H1 (cell line): ENCODE measurements at regions not wholly inside any gene's neighbourhood (a gene's known extent, or its start where the extent isn't known, plus 50 kb on each side); places are given as distances from the start of the nearest gene placed in this dataset.

Source experiments
- CTCF ChIA-PET: fragments of 300-600 bp; sonication (Branson Sonifier 250); formaldehyde crosslinking; loops from one replicate; lab custom pipeline; 2021; ENCODE audit not compliant: partially characterized antibody; lab: Charles Lee
- POLR2A ChIA-PET: fragments of 300-600 bp; sonication (Branson Sonifier 250); formaldehyde crosslinking; loops from one replicate; lab custom pipeline; 2021; ENCODE audit warnings: inconsistent platforms; ENCODE audit not compliant: partially characterized antibody; lab: Charles Lee
- DNase-seq, 2 experiments: peaks; one replicate each; pipeline versions ENCODE4 v3.0.0 to v3.0.0-alpha.2; 2010 to 2022; ENCODE audit warnings: low spot score in 2 of 2, low read depth in 1 of 2, mixed read lengths in 1 of 2
- FAIRE-seq: peaks from 2 replicates; lab custom pipeline; 2011; peaks lifted over from hg19 to GRCh38; lab: Jason Lieb, UNC
- H2AFZ ChIP-seq: 2 replicates; pipeline ENCODE4 v1.8.1; 2012; ENCODE audit warnings: low read length, inconsistent platforms
- H2AK5ac ChIP-seq: 2 replicates; pipeline ENCODE4 v1.6.1; 2013; ENCODE audit warnings: low read depth, low read length
- H2BK120ac ChIP-seq: replicated peaks from 2 replicates; pipeline ENCODE3; 2013; ENCODE audit warnings: low read depth, low read length, inconsistent platforms
- H2BK12ac ChIP-seq: 2 replicates; pipeline ENCODE4 v1.6.1; 2013; ENCODE audit warnings: low read depth, low read length
- H2BK15ac ChIP-seq: 2 replicates; pipeline ENCODE4 v1.6.1; 2013; ENCODE audit warnings: low read length
- H2BK20ac ChIP-seq: 2 replicates; pipeline ENCODE4 v1.6.1; 2013; ENCODE audit warnings: low read length
- H2BK5ac ChIP-seq: 2 replicates; pipeline ENCODE4 v1.6.1; 2013; ENCODE audit warnings: low read depth, low read length
- H3K14ac ChIP-seq: 2 replicates; pipeline ENCODE4 v1.6.1; 2013; ENCODE audit warnings: inconsistent platforms; ENCODE audit not compliant: insufficient read length
- H3K18ac ChIP-seq: 2 replicates; pipeline ENCODE4 v1.6.1; 2013; ENCODE audit warnings: low read length; ENCODE audit errors: extremely low read depth
- H3K23ac ChIP-seq: 2 replicates; pipeline ENCODE4 v1.6.1; 2013; ENCODE audit warnings: inconsistent platforms; ENCODE audit not compliant: insufficient read length
- H3K23me2 ChIP-seq: 2 replicates; pipeline ENCODE4 v1.6.1; 2013; ENCODE audit warnings: low read depth, low read length
- H3K27ac ChIP-seq: 2 replicates; pipeline ENCODE4 v1.6.1; 2011; ENCODE audit warnings: low read depth, low read length, inconsistent platforms
- H3K27me3 ChIP-seq, 4 experiments: replicated peaks in 1 of 4; 1 replicate in 1 of 4; 2 replicates in 3 of 4; pipeline versions ENCODE4 v1.6.1 to v1.8.1; 2011 to 2013; ENCODE audit warnings: low read length in 3 of 4, mild to moderate bottlenecking in 3 of 4, inconsistent platforms in 2 of 4, mixed read lengths in 2 of 4, moderate library complexity in 1 of 4; ENCODE audit not compliant: control insufficient read depth in 3 of 4, insufficient read depth in 3 of 4; ENCODE audit errors: extremely low read depth in 1 of 4
- H3K36me3 ChIP-seq, 4 experiments: 2 replicates each; pipeline versions ENCODE4 v1.6.1 to v1.8.1; 2011 to 2013; ENCODE audit warnings: mild to moderate bottlenecking in 4 of 4, low read length in 3 of 4, moderate library complexity in 2 of 4, control low read depth in 1 of 4, inconsistent platforms in 1 of 4; ENCODE audit not compliant: insufficient read depth in 4 of 4, control insufficient read depth in 2 of 4
- H3K4ac ChIP-seq: replicated peaks from 2 replicates; pipeline ENCODE3; 2013; ENCODE audit warnings: low read length, low read depth, mixed read lengths, inconsistent platforms; ENCODE audit not compliant: insufficient read length
- H3K4me1 ChIP-seq, 4 experiments: replicated peaks in 1 of 4; 1 replicate in 1 of 4; 2 replicates in 3 of 4; pipeline versions ENCODE4 v1.6.1 to v1.8.1; 2011 to 2013; ENCODE audit warnings: low read length in 3 of 4, inconsistent platforms in 2 of 4, mixed read lengths in 1 of 4; ENCODE audit not compliant: insufficient read depth in 4 of 4, control insufficient read depth in 3 of 4
- H3K4me2 ChIP-seq, 2 experiments: 2 replicates each; pipeline versions ENCODE4 v1.6.1 to v1.8.1; 2011 to 2013; ENCODE audit warnings: low read depth in 2 of 2, low read length in 2 of 2, control low read depth in 1 of 2, inconsistent platforms in 1 of 2, mild to moderate bottlenecking in 1 of 2; ENCODE audit not compliant: insufficient read depth in 1 of 2
- H3K4me3 ChIP-seq, 4 experiments: fragments of 200-600, 300-600 bp in 1 of 4; sonication (generic), shearing (Covaris generic), sonication (Bioruptor Twin) in 1 of 4; 2 replicates each; pipeline versions ENCODE4 v1.5.1 to v1.8.1; 2011 to 2016; ENCODE audit warnings: low read length in 4 of 4, low read depth in 3 of 4, control low read depth in 2 of 4, inconsistent platforms in 2 of 4, mild to moderate bottlenecking in 2 of 4, mixed read lengths in 1 of 4, moderate library complexity in 1 of 4; ENCODE audit not compliant: insufficient read depth in 2 of 4; ENCODE audit errors: extremely low read depth in 1 of 4
- H3K56ac ChIP-seq: replicated peaks from 2 replicates; pipeline ENCODE3; 2013; ENCODE audit warnings: low read depth, mild to moderate bottlenecking, mixed read lengths, low read length, inconsistent platforms; ENCODE audit not compliant: insufficient read length
- H3K79me1 ChIP-seq: 2 replicates; pipeline ENCODE4 v1.6.1; 2013; ENCODE audit warnings: low read depth, low read length, control low read depth
- H3K79me2 ChIP-seq, 2 experiments: 2 replicates each; pipeline versions ENCODE4 v1.6.1 to v1.8.1; 2012 to 2013; ENCODE audit warnings: low read length in 2 of 2, mild to moderate bottlenecking in 2 of 2, inconsistent platforms in 1 of 2; ENCODE audit not compliant: insufficient read depth in 2 of 2, control insufficient read depth in 1 of 2
- H3K9ac ChIP-seq, 4 experiments: replicated peaks in 1 of 4; 1 replicate in 1 of 4; 2 replicates in 3 of 4; pipeline versions ENCODE4 v1.6.1 to v1.8.1; 2011 to 2013; ENCODE audit warnings: low read depth in 3 of 4, low read length in 3 of 4, control low read depth in 2 of 4, mild to moderate bottlenecking in 2 of 4, moderate library complexity in 2 of 4, inconsistent platforms in 1 of 4; ENCODE audit errors: extremely low read depth in 1 of 4
- H3K9me3 ChIP-seq, 2 experiments: 2 replicates each; pipeline versions ENCODE4 v1.6.1 to v1.8.1; 2012 to 2013; ENCODE audit warnings: mild to moderate bottlenecking in 2 of 2, moderate library complexity in 2 of 2, control low read depth in 1 of 2, inconsistent platforms in 1 of 2, low read depth in 1 of 2, low read length in 1 of 2, mixed read lengths in 1 of 2; ENCODE audit not compliant: insufficient read depth in 2 of 2
- H4K20me1 ChIP-seq, 2 experiments: replicated peaks in 1 of 2; 2 replicates each; pipeline versions ENCODE3 to v1.8.1; 2011 to 2013; ENCODE audit warnings: inconsistent platforms in 2 of 2, low read length in 2 of 2, mild to moderate bottlenecking in 1 of 2; ENCODE audit not compliant: insufficient read depth in 2 of 2, control insufficient read depth in 1 of 2
- H4K5ac ChIP-seq: 2 replicates; pipeline ENCODE4 v1.6.1; 2013; ENCODE audit warnings: low read length, low read depth, mixed read lengths, inconsistent platforms; ENCODE audit not compliant: insufficient read length
- H4K8ac ChIP-seq: 2 replicates; pipeline ENCODE4 v1.8.0; 2013; ENCODE audit warnings: mild to moderate bottlenecking, moderate library complexity, low read length, inconsistent platforms; ENCODE audit not compliant: insufficient read depth; ENCODE audit errors: extremely low read depth
- H4K91ac ChIP-seq: replicated peaks from 2 replicates; pipeline ENCODE3; 2013; ENCODE audit warnings: low read length, mixed read lengths, inconsistent platforms; ENCODE audit not compliant: insufficient read length
- ASH2L ChIP-seq: fragments of 200-600, 300-600 bp; sonication (generic); IDR thresholded peaks from one replicate; pipeline ENCODE4 v1.7.1; 2017; ENCODE audit warnings: low read length
- CREB1 ChIP-seq: IDR thresholded peaks from 2 replicates; pipeline ENCODE4 v1.6.1; 2012; ENCODE audit warnings: inconsistent platforms
- EGR1 ChIP-seq: IDR thresholded peaks from 2 replicates; pipeline ENCODE4 v1.6.1; 2011; ENCODE audit warnings: low read depth, low read length, borderline replicate concordance
- NANOG ChIP-seq: IDR thresholded peaks from 2 replicates; pipeline ENCODE4 v1.6.1; 2011; ENCODE audit warnings: low read length, low read depth, mild to moderate bottlenecking, inconsistent platforms; ENCODE audit not compliant: insufficient read depth, poor library complexity, severe bottlenecking
- RXRA ChIP-seq: IDR thresholded peaks from 2 replicates; pipeline ENCODE4 v1.6.1; 2011; ENCODE audit warnings: low read depth, mild to moderate bottlenecking, low read length, moderate library complexity; ENCODE audit not compliant: insufficient read depth
- SP4 ChIP-seq: IDR thresholded peaks from 2 replicates; pipeline ENCODE4 v1.6.1; 2012; ENCODE audit warnings: low read length, inconsistent platforms
- SRF ChIP-seq: IDR thresholded peaks from 2 replicates; pipeline ENCODE4 v1.6.1; 2011; ENCODE audit warnings: mild to moderate bottlenecking, low read depth, low read length, moderate library complexity
- TEAD4 ChIP-seq: IDR thresholded peaks from 2 replicates; pipeline ENCODE4 v1.6.1; 2012; ENCODE audit warnings: low read depth, low read length, inconsistent platforms, mixed read lengths
- YY1 ChIP-seq: IDR thresholded peaks from 2 replicates; pipeline ENCODE4 v1.6.1; 2011; ENCODE audit warnings: low read depth, mild to moderate bottlenecking, low read length
- WGBS, 2 experiments: shearing (Covaris generic) in 1 of 2; methylation state at CpG; one replicate each; pipeline versions ENCODE4 v1.1.6 to v1.1.7; 2013 to 2015; ENCODE audit warnings: low lambda C conversion rate in 2 of 2, mixed read lengths in 2 of 2, inconsistent platforms in 1 of 2, low coverage in 1 of 2, missing lambda C conversion rate in 1 of 2; ENCODE audit not compliant: insufficient replicate concordance in 2 of 2, insufficient coverage in 1 of 2, insufficient read length in 1 of 2; ENCODE audit errors: extremely low coverage in 1 of 2, missing lambda C conversion rate in 1 of 2; 5-methylcytosine and 5-hydroxymethylcytosine counted together

DNA sequence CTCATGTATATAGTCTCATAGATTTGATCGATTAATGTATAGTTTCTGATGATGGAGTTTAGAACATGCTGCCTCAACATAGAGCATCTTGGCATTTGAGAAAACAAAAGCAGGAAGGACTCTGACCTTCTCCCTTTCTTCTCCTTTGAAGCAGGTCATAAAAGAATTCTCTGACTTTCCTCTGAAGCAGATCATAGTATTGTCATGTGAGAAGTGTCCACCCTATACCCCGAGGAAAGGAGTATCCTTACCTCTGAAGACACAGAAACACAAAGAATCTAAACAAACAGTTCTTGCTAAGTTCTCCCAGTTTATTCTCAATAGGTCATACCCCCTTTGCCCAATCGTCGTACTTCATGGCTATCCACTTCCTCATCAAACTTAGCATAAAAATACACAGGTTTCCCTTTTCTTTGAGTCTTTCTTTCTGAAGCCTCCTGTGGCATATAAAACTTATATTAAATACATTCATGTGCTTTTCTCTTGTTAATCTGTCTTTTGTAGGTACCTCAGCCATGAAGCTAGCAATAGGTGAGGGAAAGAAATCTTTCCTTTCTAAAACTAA, 194.9 kb downstream of the REEP3 start:
- H3K4me2 ChIP-seq = no peak overlapping the region
- peaks cover 13 to 32% (median 23%) of the 10 kb centered on the region in 4 experiments for H3K4me1 ChIP-seq
- ChIA-PET CTCF (interaction anchor here (0.6 to 6.8 kb wide), 7 partner anchors 11 to 549 kb away, joined by 3 to 68 read pairs (median 4); no protein-coding TSS in a partner anchor), POLR2A (interaction anchor here (1.6 kb wide), 1 partner anchor 86 kb away, joined by 9 read pairs; no protein-coding TSS in a partner anchor)
- H4K91ac ChIP-seq = no peak overlapping the region
- no peak overlapping the region for H3K27ac ChIP-seq
- H2BK20ac ChIP-seq = no peak overlapping the region
- no peak overlapping the region for H2AFZ ChIP-seq
- H3K79me1 ChIP-seq = no peaks in the 10 kb centered on the region
- no peak overlapping the region for H2AK5ac ChIP-seq
- H4K5ac ChIP-seq = no peak overlapping the region
- no peaks in the 10 kb centered on the region for H3K79me2 ChIP-seq
- H3K18ac ChIP-seq = no peak overlapping the region
- FAIRE-seq (no peak), DNase-seq (no peak)
- H3K36me3 ChIP-seq = no peaks in the 10 kb centered on the region
- H3K4me3 ChIP-seq = no peak overlapping the region
- H4K8ac ChIP-seq = no peak overlapping the region
- no peaks in the 10 kb centered on the region for H3K27me3 ChIP-seq
- H2BK12ac ChIP-seq = no peak overlapping the region
- H3K9me3 ChIP-seq = no peaks in the 10 kb centered on the region
- no peak overlapping the region for H3K14ac ChIP-seq
- no peak overlapping the region for H2BK120ac ChIP-seq
- H3K9ac ChIP-seq = no peak overlapping the region
- no peak overlapping the region for H3K56ac ChIP-seq
- no peaks in the 10 kb centered on the region for H4K20me1 ChIP-seq
- H2BK5ac ChIP-seq = no peak overlapping the region
- no peak overlapping the region for H2BK15ac ChIP-seq
- no peak for TF ChIP-seq NANOG
- TF ChIP-seq SRF = no peak
- no peak for TF ChIP-seq RXRA
- TF ChIP-seq ASH2L = no peak
- no peak for TF ChIP-seq SP4
- no peak for TF ChIP-seq CREB1
- no peak for TF ChIP-seq YY1
- no peak for TF ChIP-seq TEAD4
- no peak for TF ChIP-seq EGR1
- no peak overlapping the region for H3K4ac ChIP-seq
- no peaks in the 10 kb centered on the region for H3K23me2 ChIP-seq
- no peak overlapping the region for H3K23ac ChIP-seq
- WGBS, 2 experiments = 72% methylated on average over 4 of the region's 4 CpGs; no CpG with 5 or more reads in 1 of the 2 experiments
